ENCODE measurements at regions not wholly inside any gene's neighbourhood (a gene's known extent, or its start where the extent isn't known, plus 50 kb on each side); places are given as distances from the start of the nearest gene placed in this dataset.

DNA sequence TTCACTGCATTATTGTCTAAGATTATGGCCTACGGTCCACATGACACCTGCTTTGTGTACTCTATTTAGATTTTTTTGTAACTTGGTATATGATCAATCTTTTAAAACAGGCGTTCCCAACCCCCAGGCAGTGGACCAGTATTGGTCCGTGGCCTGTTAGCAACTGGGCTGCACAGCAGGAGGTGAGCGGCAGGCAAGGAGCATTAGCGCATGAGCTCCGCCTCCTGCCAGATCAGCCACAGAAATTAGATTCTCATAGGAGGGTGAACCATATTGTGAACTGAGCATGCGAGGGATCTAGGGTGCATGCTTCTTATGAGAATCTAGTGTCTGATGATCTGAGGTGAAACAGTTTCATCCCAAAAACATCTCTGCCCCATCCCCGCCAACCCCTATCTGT is 228.4 kb upstream of the NR5A2 start:
- Histone ChIP-seq H2AFZ (ENCODE audit: control insufficient read depth, low read depth, low read length) (no peak overlapping the region), H3K36me3 (ENCODE audit: control insufficient read depth in 2 of 2, insufficient read depth in 2 of 2, low read length in 1 of 2) (no peaks in the 10 kb centered on the region), H3K9ac (ENCODE audit: control insufficient read depth, insufficient read depth, low read length) (no peak overlapping the region), H4K20me1 (ENCODE audit: control insufficient read depth, insufficient read depth) (no peaks in the 10 kb centered on the region), H3K4me2 (ENCODE audit: control insufficient read depth, insufficient read depth) (no peak overlapping the region), H3K4me3 (no peak overlapping the region), H3K9me3 (replicated peaks; ENCODE audit: control insufficient read depth, insufficient read depth, low read length) (no peaks in the 10 kb centered on the region), H3K27me3 (replicated peaks in 1 of 2; ENCODE audit: control insufficient read depth in 2 of 2, insufficient read depth in 2 of 2, low read length in 1 of 2) (no peaks in the 10 kb centered on the region), H3K79me2 (ENCODE audit: control insufficient read depth, insufficient read depth, low read length) (no peaks in the 10 kb centered on the region), H3K27ac (ENCODE audit: control insufficient read depth, insufficient read depth) (no peak overlapping the region), H3K4me1 (ENCODE audit: control insufficient read depth, insufficient read depth, low read length) (no peaks in the 10 kb centered on the region)
- ChIA-PET POLR2A (no interaction called here), CTCF (no interaction called here), RAD21 (ENCODE audit: unreplicated experiment) (no interaction called here), SMC1A (ENCODE audit: uncharacterized antibody, unreplicated experiment) (no interaction called here)
- TF ChIP-seq BCL3 (IDR thresholded peaks at IDR 0.05; ENCODE audit: borderline replicate concordance, insufficient read depth, low read depth, low read length, poor library complexity, severe bottlenecking): no peak
- no peak for DNase-seq (ENCODE audit: low read depth, low spot score)
- in situ Hi-C loops (cut with MboI): no loop called here
- no peak for ATAC-seq
- no TSS peak for BruUV-seq (replicated peaks)
- WGBS (ENCODE audit: insufficient coverage, insufficient replicate concordance, low lambda C conversion rate, missing lambda C conversion rate): 61% methylated on average over 8 of the region's 8 CpGs
- intact Hi-C loops (cut with micrococcal nuclease; ENCODE audit: unreplicated experiment): no loop called here
- no peak for FAIRE-seq

GRCh38 chr1:199804526-199804925 is 223.0 kb upstream of the NR5A2 start:
- Histone ChIP-seq H3K79me2 (ENCODE audit: control insufficient read depth, insufficient read depth, low read length) (no peaks in the 10 kb centered on the region), H3K4me1 (ENCODE audit: control insufficient read depth, insufficient read depth, low read length) (no peaks in the 10 kb centered on the region), H3K9ac (ENCODE audit: control insufficient read depth, insufficient read depth, low read length) (no peak overlapping the region), H2AFZ (ENCODE audit: control insufficient read depth, low read depth, low read length) (no peak overlapping the region), H3K9me3 (replicated peaks; ENCODE audit: control insufficient read depth, insufficient read depth, low read length) (no peaks in the 10 kb centered on the region), H3K4me3 (no peak overlapping the region), H3K27ac (ENCODE audit: control insufficient read depth, insufficient read depth) (no peak overlapping the region), H3K4me2 (ENCODE audit: control insufficient read depth, insufficient read depth) (no peak overlapping the region), H3K36me3 (ENCODE audit: control insufficient read depth in 2 of 2, insufficient read depth in 2 of 2, low read length in 1 of 2) (no peaks in the 10 kb centered on the region), H4K20me1 (ENCODE audit: control insufficient read depth, insufficient read depth) (no peaks in the 10 kb centered on the region), H3K27me3 (replicated peaks in 1 of 2; ENCODE audit: control insufficient read depth in 2 of 2, insufficient read depth in 2 of 2, low read length in 1 of 2) (no peaks in the 10 kb centered on the region)
- DNase-seq (ENCODE audit: low read depth, low spot score): no peak
- ChIA-PET POLR2A (no interaction called here), SMC1A (ENCODE audit: uncharacterized antibody, unreplicated experiment) (interaction anchor here (1.0 to 1.3 kb wide), 2 partner anchors 9 to 24 kb away, joined by 3 read pairs; no protein-coding TSS in a partner anchor), RAD21 (ENCODE audit: unreplicated experiment) (no interaction called here), CTCF (interaction anchor here (1.0 kb wide), 1 partner anchor 12 kb away, joined by 3 read pairs; no protein-coding TSS in a partner anchor)
- WGBS (ENCODE audit: insufficient coverage, insufficient replicate concordance, low lambda C conversion rate, missing lambda C conversion rate): 42% methylated on average over 4 of the region's 4 CpGs
- intact Hi-C loops (cut with micrococcal nuclease; ENCODE audit: unreplicated experiment) (no loop called here), in situ Hi-C loops (cut with MboI) (no loop called here)
- FAIRE-seq: no peak
- ATAC-seq: no peak
- BruUV-seq (replicated peaks): no TSS peak
- TF ChIP-seq, protein P1, sequence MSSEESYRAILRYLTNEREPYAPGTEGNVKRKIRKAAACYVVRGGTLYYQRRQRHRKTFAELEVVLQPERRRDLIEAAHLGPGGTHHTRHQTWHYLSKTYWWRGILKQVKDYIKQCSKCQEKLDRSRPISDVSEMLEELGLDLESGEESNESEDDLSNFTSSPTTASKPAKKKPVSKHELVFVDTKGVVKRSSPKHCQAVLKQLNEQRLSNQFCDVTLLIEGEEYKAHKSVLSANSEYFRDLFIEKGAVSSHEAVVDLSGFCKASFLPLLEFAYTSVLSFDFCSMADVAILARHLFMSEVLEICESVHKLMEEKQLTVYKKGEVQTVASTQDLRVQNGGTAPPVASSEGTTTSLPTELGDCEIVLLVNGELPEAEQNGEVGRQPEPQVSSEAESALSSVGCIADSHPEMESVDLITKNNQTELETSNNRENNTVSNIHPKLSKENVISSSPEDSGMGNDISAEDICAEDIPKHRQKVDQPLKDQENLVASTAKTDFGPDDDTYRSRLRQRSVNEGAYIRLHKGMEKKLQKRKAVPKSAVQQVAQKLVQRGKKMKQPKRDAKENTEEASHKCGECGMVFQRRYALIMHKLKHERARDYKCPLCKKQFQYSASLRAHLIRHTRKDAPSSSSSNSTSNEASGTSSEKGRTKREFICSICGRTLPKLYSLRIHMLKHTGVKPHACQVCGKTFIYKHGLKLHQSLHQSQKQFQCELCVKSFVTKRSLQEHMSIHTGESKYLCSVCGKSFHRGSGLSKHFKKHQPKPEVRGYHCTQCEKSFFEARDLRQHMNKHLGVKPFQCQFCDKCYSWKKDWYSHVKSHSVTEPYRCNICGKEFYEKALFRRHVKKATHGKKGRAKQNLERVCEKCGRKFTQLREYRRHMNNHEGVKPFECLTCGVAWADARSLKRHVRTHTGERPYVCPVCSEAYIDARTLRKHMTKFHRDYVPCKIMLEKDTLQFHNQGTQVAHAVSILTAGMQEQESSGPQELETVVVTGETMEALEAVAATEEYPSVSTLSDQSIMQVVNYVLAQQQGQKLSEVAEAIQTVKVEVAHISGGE (CRISPR knock-in tag; IDR thresholded peaks at IDR 0.05): no peak
- TF ChIP-seq IRF4 (IDR thresholded peaks at IDR 0.05; ENCODE audit: low read depth, low read length) (no peak), SP1 (IDR thresholded peaks at IDR 0.05; ENCODE audit: low read depth, low read length) (no peak), PRDM15 (CRISPR knock-in tag; IDR thresholded peaks at IDR 0.05) (no peak), NFYA (IDR thresholded peaks at IDR 0.05; ENCODE audit: borderline replicate concordance, low read depth, low read length) (no peak), SRF (IDR thresholded peaks at IDR 0.05; ENCODE audit: low read depth in 2 of 2, low read length in 2 of 2) (no peak), RAD21 (IDR thresholded peaks at IDR 0.05; ENCODE audit: insufficient read depth, low read depth, low read length) (no peak), RFX5 (IDR thresholded peaks at IDR 0.05; ENCODE audit: low read depth, low read length) (no peak)
